Lower leg skin (tissue), 4 donors: ENCODE measurements at regions not wholly inside any gene's neighbourhood (a gene's known extent, or its start where the extent isn't known, plus 50 kb on each side); places are given as distances from the start of the nearest gene placed in this dataset.

Experiments
- DNase-seq, 2 donors: peaks; one replicate each; pipeline ENCODE4 v3.0.0-alpha.2; 2019; ENCODE audit warnings: low spot score in 2 of 2
- H3K4me3 ChIP-seq: fragments of 200-600 bp; sonication (generic); 2 replicates; pipeline ENCODE4 v1.5.1; 2017; ENCODE audit warnings: mild to moderate bottlenecking, low read depth; ENCODE audit not compliant: poor library complexity, severe bottlenecking
- POLR2A ChIP-seq, 2 donors: fragments of 450-650 bp; IDR thresholded peaks; one replicate each; pipeline ENCODE4 v1.6.1; 2016 to 2017; ENCODE audit warnings: antibody characterized with exemption in 2 of 2, mild to moderate bottlenecking in 1 of 2, moderate library complexity in 1 of 2
- WGBS, 2 donors: methylation state at CpG; one replicate each; pipeline ENCODE4 v1.1.5; 2018; 5-methylcytosine and 5-hydroxymethylcytosine counted together
- intact Hi-C: fragments of 100-400 bp; cut with DNase I; formaldehyde crosslinking; loops from one replicate; pipeline ENCODE4 v1.15.0; 2023; ENCODE audit warnings: low total_unique reads
- TF ChIP-seq, protein P1 (sequence below), 3 donors: fragments of 450-650 bp; IDR thresholded peaks; one replicate each; pipeline ENCODE4 v1.5.1; 2016; ENCODE audit warnings: antibody characterized with exemption in 3 of 3, mild to moderate bottlenecking in 3 of 3, moderate library complexity in 2 of 3

GRCh38 chr2:58985541-58985940, 744.4 kb upstream of the FANCL start:
- no peak for DNase-seq
- TF ChIP-seq, protein P1, sequence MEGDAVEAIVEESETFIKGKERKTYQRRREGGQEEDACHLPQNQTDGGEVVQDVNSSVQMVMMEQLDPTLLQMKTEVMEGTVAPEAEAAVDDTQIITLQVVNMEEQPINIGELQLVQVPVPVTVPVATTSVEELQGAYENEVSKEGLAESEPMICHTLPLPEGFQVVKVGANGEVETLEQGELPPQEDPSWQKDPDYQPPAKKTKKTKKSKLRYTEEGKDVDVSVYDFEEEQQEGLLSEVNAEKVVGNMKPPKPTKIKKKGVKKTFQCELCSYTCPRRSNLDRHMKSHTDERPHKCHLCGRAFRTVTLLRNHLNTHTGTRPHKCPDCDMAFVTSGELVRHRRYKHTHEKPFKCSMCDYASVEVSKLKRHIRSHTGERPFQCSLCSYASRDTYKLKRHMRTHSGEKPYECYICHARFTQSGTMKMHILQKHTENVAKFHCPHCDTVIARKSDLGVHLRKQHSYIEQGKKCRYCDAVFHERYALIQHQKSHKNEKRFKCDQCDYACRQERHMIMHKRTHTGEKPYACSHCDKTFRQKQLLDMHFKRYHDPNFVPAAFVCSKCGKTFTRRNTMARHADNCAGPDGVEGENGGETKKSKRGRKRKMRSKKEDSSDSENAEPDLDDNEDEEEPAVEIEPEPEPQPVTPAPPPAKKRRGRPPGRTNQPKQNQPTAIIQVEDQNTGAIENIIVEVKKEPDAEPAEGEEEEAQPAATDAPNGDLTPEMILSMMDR (IDR thresholded peaks at IDR 0.05) = no peak
- no peak for TF ChIP-seq POLR2A (IDR thresholded peaks at IDR 0.05)
- intact Hi-C loops = no loop called here
- 81 to 90% methylated on average over 2 of the region's 2 CpGs for WGBS, 2 donors
- H3K4me3 ChIP-seq = no peak overlapping the region

- WGBS, 2 donors = 34 to 61% methylated on average over 1 of the region's 1 CpG
- H3K4me3 ChIP-seq = no peak overlapping the region
- no peak for TF ChIP-seq POLR2A (IDR thresholded peaks at IDR 0.05)
- TF ChIP-seq, protein P1 (IDR thresholded peaks at IDR 0.05) = no peak
- no peak for DNase-seq
- intact Hi-C loops = no loop called here
Measured at GRCh38 chr2:58984731-58985130, 743.6 kb upstream of the FANCL start.

DNA sequence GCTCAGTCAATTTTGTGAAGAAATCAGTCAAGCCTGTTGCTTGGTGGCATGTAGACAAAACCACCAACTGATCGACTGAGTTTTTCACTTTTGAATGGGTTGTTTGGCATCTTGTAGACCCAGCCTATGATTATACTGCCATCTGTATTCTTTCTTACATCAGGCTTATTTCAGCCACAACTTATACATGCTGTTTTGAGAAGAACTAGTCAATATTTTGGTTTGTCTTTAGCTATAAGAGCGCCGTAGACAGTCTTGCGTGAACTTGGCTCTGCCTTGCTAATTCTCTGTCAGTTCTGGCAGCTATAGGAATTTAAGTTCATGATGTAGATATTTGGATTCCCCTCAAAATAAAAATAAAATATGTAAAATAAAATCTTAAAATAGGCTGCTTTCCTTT, 742.0 kb upstream of the FANCL start:
- intact Hi-C loops = no loop called here
- DNase-seq = no peak
- no peak overlapping the region for H3K4me3 ChIP-seq
- WGBS, 2 donors = 91 to 94% methylated on average over 4 of the region's 4 CpGs
- TF ChIP-seq POLR2A (IDR thresholded peaks at IDR 0.05) = no peak
- TF ChIP-seq, protein P1 (IDR thresholded peaks at IDR 0.05) = no peak

DNA sequence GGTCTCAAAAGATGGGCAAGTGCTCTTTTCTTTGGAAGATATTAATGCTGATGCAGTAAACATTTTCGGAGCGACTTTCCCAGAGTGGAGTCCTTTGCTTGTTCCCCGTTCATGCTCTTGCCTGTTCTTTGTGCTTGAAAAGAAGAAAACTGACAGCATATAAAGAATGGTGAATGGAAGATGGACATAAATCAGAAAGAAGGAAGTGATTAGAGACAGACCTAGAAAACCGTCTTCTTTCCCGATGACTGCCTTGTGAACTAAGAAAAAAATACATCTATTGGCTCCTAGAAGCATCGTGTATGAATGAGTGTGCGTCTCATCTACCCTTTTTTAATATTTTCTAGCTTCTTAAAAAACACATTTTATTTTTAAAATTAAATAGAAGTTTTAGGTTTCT, 740.1 kb upstream of the FANCL start:
- no peak for DNase-seq
- WGBS, 2 donors = 80 to 81% methylated on average over 7 of the region's 7 CpGs
- H3K4me3 ChIP-seq = no peak overlapping the region
- intact Hi-C loops = no loop called here
- TF ChIP-seq, protein P1 (IDR thresholded peaks at IDR 0.05) = no peak
- no peak for TF ChIP-seq POLR2A (IDR thresholded peaks at IDR 0.05)

DNA sequence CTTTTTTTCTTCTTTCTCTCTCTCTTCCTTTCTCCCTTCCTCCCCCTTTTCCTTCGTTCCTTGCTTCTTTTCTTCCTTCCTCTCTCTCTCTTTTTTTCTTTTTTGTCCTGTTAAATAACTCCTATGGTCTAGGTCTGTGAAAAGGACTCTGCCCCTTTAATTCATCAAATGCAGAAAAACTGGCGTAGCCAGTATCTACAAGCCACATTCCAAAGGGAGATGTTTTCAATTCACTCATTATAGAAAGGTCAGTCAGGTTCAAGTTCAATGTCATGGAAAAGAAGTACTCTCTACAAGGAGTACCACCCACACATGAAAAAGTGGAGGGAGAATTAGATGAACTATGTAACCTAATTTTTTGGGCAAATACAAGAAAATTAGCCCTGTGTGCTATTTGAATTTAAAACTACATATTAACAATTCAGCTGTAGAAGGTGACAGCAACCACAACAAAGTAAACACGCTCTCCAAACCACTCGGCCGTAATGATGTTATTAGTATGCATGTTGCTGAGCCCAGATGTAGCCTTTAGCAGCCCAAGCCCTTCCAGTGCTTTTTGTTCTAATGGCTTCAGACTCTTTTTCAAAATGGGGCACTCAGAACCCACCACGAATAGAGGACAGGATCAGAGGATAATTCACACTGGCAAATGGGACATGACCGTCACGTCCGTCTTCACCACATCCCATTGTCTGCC, 735.4 kb upstream of the FANCL start:
- intact Hi-C loops = no loop called here
- no peak for DNase-seq
- TF ChIP-seq, protein P1 (IDR thresholded peaks at IDR 0.05) = no peak
- no peak for TF ChIP-seq POLR2A (IDR thresholded peaks at IDR 0.05)
- WGBS, 2 donors = 63 to 65% methylated on average over 9 of the region's 9 CpGs
- H3K4me3 ChIP-seq = no peak overlapping the region

DNA sequence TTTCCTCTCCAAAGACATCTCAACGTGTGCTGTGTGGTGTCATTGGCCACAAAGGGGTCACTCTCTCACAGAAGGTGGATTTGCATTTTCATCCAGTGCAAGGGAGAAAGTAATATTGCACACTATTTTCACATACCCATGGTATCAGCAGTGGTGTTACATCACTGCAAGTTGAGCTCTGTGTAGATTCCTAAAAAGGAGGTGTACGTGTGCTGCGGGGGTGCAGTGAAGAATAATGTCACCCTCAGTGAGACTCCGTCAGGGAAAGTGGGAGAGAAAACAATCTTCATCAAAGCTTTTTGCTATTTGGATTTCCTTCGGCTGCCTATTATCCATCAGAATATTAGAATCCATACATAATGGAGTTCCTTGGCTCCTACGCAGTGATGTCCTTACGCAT, 733.8 kb upstream of the FANCL start:
- no peak for TF ChIP-seq POLR2A (IDR thresholded peaks at IDR 0.05)
- TF ChIP-seq, protein P1 (IDR thresholded peaks at IDR 0.05) = no peak
- DNase-seq = no peak
- 88 to 90% methylated on average over 7 of the region's 7 CpGs for WGBS, 2 donors
- intact Hi-C loops = no loop called here
- no peak overlapping the region for H3K4me3 ChIP-seq
